GM12874 (cell line): ENCODE measurements at regions not wholly inside any gene's neighbourhood (a gene's known extent, or its start where the extent isn't known, plus 50 kb on each side); places are given as distances from the start of the nearest gene placed in this dataset.

ENCODE experiments used
- TF ChIP-seq, protein P1 (sequence below): IDR thresholded peaks from 2 replicates; pipeline ENCODE4 v1.5.1; 2011; ENCODE audit warnings: low read depth, mild to moderate bottlenecking, control low read depth, low read length, moderate library complexity; ENCODE audit not compliant: insufficient read depth

DNA sequence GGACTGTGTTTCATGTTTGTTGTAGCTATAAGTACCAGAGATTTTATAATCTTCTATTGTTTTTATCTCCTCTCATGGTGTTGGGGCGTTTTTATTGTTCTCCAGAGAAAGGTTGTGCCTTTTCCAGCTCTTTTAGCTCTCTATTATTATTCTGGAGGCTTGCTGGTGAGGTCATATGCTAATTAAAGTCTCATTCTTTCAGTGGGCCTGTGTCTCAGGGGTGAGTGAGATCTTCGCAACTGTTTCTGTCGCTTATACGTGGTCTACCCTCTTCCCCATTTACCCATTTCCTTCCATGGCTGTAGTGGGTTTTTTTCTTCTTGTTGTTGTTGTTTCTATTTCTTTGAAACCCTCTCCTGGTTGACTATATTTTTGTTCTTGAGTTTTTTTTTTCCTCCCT is 584.9 kb downstream of the TMEM182 start:
- TF ChIP-seq, protein P1, sequence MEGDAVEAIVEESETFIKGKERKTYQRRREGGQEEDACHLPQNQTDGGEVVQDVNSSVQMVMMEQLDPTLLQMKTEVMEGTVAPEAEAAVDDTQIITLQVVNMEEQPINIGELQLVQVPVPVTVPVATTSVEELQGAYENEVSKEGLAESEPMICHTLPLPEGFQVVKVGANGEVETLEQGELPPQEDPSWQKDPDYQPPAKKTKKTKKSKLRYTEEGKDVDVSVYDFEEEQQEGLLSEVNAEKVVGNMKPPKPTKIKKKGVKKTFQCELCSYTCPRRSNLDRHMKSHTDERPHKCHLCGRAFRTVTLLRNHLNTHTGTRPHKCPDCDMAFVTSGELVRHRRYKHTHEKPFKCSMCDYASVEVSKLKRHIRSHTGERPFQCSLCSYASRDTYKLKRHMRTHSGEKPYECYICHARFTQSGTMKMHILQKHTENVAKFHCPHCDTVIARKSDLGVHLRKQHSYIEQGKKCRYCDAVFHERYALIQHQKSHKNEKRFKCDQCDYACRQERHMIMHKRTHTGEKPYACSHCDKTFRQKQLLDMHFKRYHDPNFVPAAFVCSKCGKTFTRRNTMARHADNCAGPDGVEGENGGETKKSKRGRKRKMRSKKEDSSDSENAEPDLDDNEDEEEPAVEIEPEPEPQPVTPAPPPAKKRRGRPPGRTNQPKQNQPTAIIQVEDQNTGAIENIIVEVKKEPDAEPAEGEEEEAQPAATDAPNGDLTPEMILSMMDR, result no peak

DNA sequence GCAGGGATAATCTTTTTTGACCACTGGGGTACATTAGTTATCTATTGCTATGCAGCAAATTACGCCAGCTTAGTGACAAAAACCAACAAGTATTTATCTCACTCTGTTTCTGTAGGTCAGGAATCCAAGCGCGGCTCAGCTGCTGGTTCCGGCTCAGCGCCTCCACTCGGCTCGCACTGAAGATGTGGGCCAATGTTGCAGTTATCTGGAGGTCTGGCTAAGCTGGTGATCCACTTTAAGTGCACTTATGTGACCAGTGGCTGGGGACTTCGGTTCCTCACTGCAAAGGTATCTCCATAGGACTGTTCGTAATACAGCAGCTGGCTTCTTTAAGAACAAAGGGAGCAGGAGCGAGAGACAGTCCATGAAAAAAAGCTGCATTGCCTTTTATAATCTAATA is 591.9 kb downstream of the TMEM182 start:
- TF ChIP-seq, protein P1, result no peak

GRCh38 chr2:103355287-103355686 is 593.5 kb downstream of the TMEM182 start:
- TF ChIP-seq, protein P1, result no peak

GRCh38 chr2:103361712-103362111 is 599.9 kb downstream of the TMEM182 start:
- TF ChIP-seq, protein P1, result no peak

DNA sequence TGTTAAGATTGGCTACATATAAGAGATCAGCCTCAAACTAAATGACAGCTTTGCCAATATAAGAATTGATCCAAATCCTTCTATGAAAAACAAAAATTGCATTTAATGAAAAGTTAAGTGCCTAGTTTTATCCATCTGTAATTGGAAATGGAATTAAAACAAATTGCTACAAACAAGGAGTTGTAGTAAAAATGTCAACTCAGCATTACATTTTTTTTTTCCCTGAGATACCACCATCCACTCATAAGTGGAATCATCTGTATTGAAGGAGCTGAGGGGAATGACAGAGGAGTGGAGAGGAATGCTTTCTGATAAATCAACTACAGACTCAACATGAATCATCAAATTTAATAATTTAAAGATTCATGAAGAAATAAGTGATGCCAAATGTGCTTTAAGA is 601.8 kb downstream of the TMEM182 start:
- TF ChIP-seq, protein P1, result no peak

DNA sequence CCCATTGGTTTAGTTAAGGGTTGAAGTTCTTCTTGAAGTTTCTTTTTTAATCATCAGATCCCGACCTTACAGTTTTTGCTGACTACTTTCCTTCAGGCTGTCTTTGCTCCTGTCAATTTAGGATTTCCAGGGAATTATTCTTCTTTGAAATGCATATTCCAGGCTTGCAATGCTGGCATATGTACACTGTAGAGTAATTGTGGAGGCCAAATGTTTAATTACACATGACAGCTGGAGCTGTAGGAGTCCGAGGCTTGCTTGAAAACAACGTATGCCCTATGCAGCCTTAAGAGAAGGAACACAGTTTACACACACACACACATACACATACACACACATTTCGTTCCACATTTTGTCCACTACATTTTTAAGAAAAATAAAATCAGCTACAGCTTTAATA is 602.3 kb downstream of the TMEM182 start:
- TF ChIP-seq, protein P1, result no peak

- TF ChIP-seq, protein P1, result no peak
Measured at GRCh38 chr2:103365071-103365470, 603.2 kb downstream of the TMEM182 start.

- TF ChIP-seq, protein P1, result no peak
Measured at GRCh38 chr2:103367877-103368276, 606.0 kb downstream of the TMEM182 start.
